Ovary (tissue), 7 donors: ENCODE measurements at regions not wholly inside any gene's neighbourhood (a gene's known extent, or its start where the extent isn't known, plus 50 kb on each side); places are given as distances from the start of the nearest gene placed in this dataset.

Source experiments
- DNase-seq, 5 donors: peaks; one replicate each; pipeline ENCODE4 v3.0.0-alpha.2; 2019 to 2020
- H3K27ac ChIP-seq, 2 donors: fragments of 200-600 bp; one replicate each; pipeline versions ENCODE4 v1.5.1 to v1.8.0; 2019 to 2022
- H3K27me3 ChIP-seq: fragments of 200-600 bp; one replicate; pipeline ENCODE4 v1.8.0; 2022
- H3K36me3 ChIP-seq: fragments of 200-600 bp; sonication (generic); one replicate; pipeline ENCODE4 v1.5.1; 2019
- H3K4me1 ChIP-seq: one replicate; pipeline ENCODE4 v1.8.1; 2013; ENCODE audit warnings: mild to moderate bottlenecking, moderate library complexity; ENCODE audit not compliant: insufficient read depth
- H3K4me3 ChIP-seq: fragments of 200-600 bp; sonication (generic); one replicate; pipeline ENCODE4 v1.5.1; 2017
- H3K9me3 ChIP-seq, 2 donors: fragments of 200-600 bp in 1 of 2; sonication (generic) in 1 of 2; one replicate each; pipeline versions ENCODE4 v1.5.1 to v1.8.1; 2013 to 2019; ENCODE audit warnings: mild to moderate bottlenecking in 1 of 2, moderate library complexity in 1 of 2
- EP300 ChIP-seq: sonication (generic); formaldehyde crosslinking; IDR thresholded peaks from one replicate; pipeline ENCODE4 v1.6.1; 2017; ENCODE audit warnings: antibody characterized with exemption
- POLR2A ChIP-seq: fragments of 450-650 bp; IDR thresholded peaks from one replicate; pipeline ENCODE4 v1.6.1; 2017; ENCODE audit warnings: antibody characterized with exemption, mild to moderate bottlenecking, moderate library complexity
- WGBS, 3 donors: extraction: QIAGEN DNeasy Blood & Tissue Kit in 1 of 3; methylation state at CpG; one replicate each; pipeline versions ENCODE4 v1.1.5 to v1.1.7; 2013 to 2017; 5-methylcytosine and 5-hydroxymethylcytosine counted together
- intact Hi-C, 4 donors: fragments of 100-400 bp; cut with DNase I; formaldehyde crosslinking; loops; one replicate each; pipeline versions ENCODE4 v1.11.0 to v1.15.1; 2022 to 2023
- TF ChIP-seq, protein P1 (sequence below), 3 donors: fragments of 450-650 bp in 2 of 3; fragments of 200-600 bp in 1 of 3; IDR thresholded peaks; one replicate each; pipeline versions ENCODE4 v1.5.1 to v1.8.0; 2016 to 2022; ENCODE audit warnings: antibody characterized with exemption in 3 of 3, mild to moderate bottlenecking in 1 of 3
- donor health status: DM: no; HTN: no; CAD: no; lungs with moderate emphysema.
- donor health status: DM: no; HTN: no; CAD: no.
- donor health status: Bipolar disorder and iron deficiency.
- donor health status: DM: no; HTN: no; CAD: no.
- donor health status: DM: yes; HTN: yes; CAD: no.

DNA sequence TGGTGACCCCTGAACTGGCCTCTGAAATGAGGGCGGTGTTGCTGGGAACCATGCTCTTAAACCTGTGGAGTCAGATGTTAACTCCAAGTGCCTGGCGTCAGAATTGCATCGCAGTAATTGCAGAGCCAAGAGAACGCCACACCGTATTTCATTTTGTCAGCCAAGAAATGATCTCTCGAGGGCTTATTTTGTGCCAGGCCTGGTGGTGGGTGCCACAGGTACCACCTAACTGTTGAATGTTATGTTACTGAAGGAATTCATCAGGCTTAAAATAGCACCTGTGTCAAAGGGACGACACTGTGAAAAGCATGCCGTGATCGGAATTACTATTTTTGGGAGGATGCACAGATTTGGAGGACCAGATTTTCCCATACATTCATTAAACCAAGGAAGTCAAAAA, 51.9 kb upstream of the BAIAP2L1 start:
- Histone ChIP-seq H3K9me3 (no peaks in the 10 kb centered on the region), H3K4me1 (no peaks in the 10 kb centered on the region), H3K27ac (no peak overlapping the region), H3K36me3 (no peaks in the 10 kb centered on the region), H3K4me3 (no peak overlapping the region), H3K27me3 (no peaks in the 10 kb centered on the region)
- WGBS, 3 donors: 90 to 92% (median 92%) methylated on average over 9 of the region's 9 CpGs
- intact Hi-C loops: no loop called here
- TF ChIP-seq, protein P1, sequence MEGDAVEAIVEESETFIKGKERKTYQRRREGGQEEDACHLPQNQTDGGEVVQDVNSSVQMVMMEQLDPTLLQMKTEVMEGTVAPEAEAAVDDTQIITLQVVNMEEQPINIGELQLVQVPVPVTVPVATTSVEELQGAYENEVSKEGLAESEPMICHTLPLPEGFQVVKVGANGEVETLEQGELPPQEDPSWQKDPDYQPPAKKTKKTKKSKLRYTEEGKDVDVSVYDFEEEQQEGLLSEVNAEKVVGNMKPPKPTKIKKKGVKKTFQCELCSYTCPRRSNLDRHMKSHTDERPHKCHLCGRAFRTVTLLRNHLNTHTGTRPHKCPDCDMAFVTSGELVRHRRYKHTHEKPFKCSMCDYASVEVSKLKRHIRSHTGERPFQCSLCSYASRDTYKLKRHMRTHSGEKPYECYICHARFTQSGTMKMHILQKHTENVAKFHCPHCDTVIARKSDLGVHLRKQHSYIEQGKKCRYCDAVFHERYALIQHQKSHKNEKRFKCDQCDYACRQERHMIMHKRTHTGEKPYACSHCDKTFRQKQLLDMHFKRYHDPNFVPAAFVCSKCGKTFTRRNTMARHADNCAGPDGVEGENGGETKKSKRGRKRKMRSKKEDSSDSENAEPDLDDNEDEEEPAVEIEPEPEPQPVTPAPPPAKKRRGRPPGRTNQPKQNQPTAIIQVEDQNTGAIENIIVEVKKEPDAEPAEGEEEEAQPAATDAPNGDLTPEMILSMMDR (IDR thresholded peaks at IDR 0.05): no peak
- TF ChIP-seq POLR2A: no peak
- no peak for TF ChIP-seq EP300
- DNase-seq: no peak
